SK-N-MC (cell line): ENCODE measurements at regions not wholly inside any gene's neighbourhood (a gene's known extent, or its start where the extent isn't known, plus 50 kb on each side); places are given as distances from the start of the nearest gene placed in this dataset.

ENCODE experiments used
- EZH2 ChIP-seq: fragments of 200-600 bp; sonication (generic); IDR thresholded peaks from one replicate; pipeline ENCODE4 v1.6.1; 2017; ENCODE audit warnings: antibody characterized with exemption
- POLR2AphosphoS5 ChIP-seq: IDR thresholded peaks from 2 replicates; pipeline ENCODE4 v1.6.1; 2012; ENCODE audit warnings: mild to moderate bottlenecking, low read depth, low read length, borderline replicate concordance

DNA sequence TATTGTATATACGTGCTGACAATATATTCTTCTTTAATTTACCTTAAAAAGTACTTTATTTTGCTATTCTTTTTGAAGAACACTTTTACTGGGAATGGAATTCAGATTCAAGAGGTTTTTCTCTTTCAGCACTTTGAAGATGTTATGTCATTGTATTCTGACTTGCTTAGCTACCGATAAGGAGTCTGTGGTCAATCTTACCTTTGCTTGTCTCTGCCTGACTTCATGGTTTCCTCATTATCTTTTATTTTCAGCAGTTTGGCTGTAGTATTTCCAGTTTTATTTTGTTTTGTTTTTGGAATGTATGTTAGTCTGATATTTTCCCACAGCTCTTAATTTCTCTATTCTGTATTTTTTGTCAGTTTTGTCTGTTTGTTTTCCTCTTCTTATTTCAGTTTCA is 187.9 kb upstream of the SMIM30 start:
- no peak for TF ChIP-seq POLR2AphosphoS5
- no peak for TF ChIP-seq EZH2
